IMR-90 (cell line): ENCODE measurements at regions not wholly inside any gene's neighbourhood (a gene's known extent, or its start where the extent isn't known, plus 50 kb on each side); places are given as distances from the start of the nearest gene placed in this dataset.
A peak's percentile ranks its signal among the peaks of the same experiment; 100 is the strongest.

Experiments used
- ATAC-seq: fragments of 200-7000 bp; cut with Tn5 transposase; 2 replicates; pipeline ENCODE4 v1.9.1; 2020; ENCODE audit warnings: low read depth, mild to moderate bottlenecking, moderate library complexity
- BruUV-seq: library from RNA; stranded (reverse); fragments of 400-500 nt; replicated peaks from 2 replicates; lab custom pipeline; 2021; lab: Mats Ljungman, UMichigan
- CTCF ChIA-PET: fragments of 300-600 bp; formaldehyde crosslinking; extraction: SDS; loops from one replicate; lab custom pipeline; 2021; ENCODE audit warnings: antibody characterized with exemption; lab: Yijun Ruan, JAX
- POLR2A ChIA-PET: fragments of 300-600 bp; sonication (Branson Sonifier 250); formaldehyde crosslinking; loops from one replicate; lab custom pipeline; 2022; ENCODE audit warnings: antibody characterized with exemption; ENCODE audit not compliant: unreplicated experiment; lab: Charles Lee
- DNase-seq: peaks from one replicate; pipeline ENCODE4 v3.0.0; 2013
- H2AFZ ChIP-seq: replicated peaks from 2 replicates; pipeline ENCODE3; 2013; ENCODE audit warnings: low read length, mild to moderate bottlenecking; ENCODE audit not compliant: poor library complexity
- H2AK5ac ChIP-seq: 2 replicates; pipeline ENCODE4 v1.6.1; 2013; ENCODE audit warnings: low read depth, low read length, inconsistent platforms
- H2AK9ac ChIP-seq: replicated peaks from 2 replicates; pipeline ENCODE3; 2013; ENCODE audit warnings: mild to moderate bottlenecking, low read depth, low read length, moderate library complexity; ENCODE audit not compliant: poor library complexity
- H2BK120ac ChIP-seq: 2 replicates; pipeline ENCODE4 v1.6.1; 2013; ENCODE audit warnings: low read depth, low read length, inconsistent platforms
- H2BK15ac ChIP-seq: 3 replicates; pipeline ENCODE4 v1.6.1; 2013; ENCODE audit warnings: low read depth, low read length, inconsistent platforms
- H2BK20ac ChIP-seq: 2 replicates; pipeline ENCODE4 v1.6.1; 2013; ENCODE audit warnings: low read depth, mild to moderate bottlenecking, inconsistent platforms, low read length, moderate library complexity
- H2BK5ac ChIP-seq: 2 replicates; pipeline ENCODE4 v1.6.1; 2013; ENCODE audit warnings: mild to moderate bottlenecking, low read depth, low read length, inconsistent platforms; ENCODE audit not compliant: poor library complexity, severe bottlenecking
- H3K14ac ChIP-seq: replicated peaks from 2 replicates; pipeline ENCODE4 v1.6.1; 2013; ENCODE audit warnings: low read depth, low read length, inconsistent platforms
- H3K18ac ChIP-seq: 2 replicates; pipeline ENCODE4 v1.6.1; 2013; ENCODE audit warnings: low read depth, low read length, control low read depth
- H3K23ac ChIP-seq: 2 replicates; pipeline ENCODE4 v1.6.1; 2013; ENCODE audit warnings: low read depth, low read length, inconsistent platforms
- H3K27ac ChIP-seq: 2 replicates; pipeline ENCODE4 v1.5.1; 2013; ENCODE audit warnings: mild to moderate bottlenecking, control low read depth, low read length; ENCODE audit not compliant: insufficient read depth
- H3K27me3 ChIP-seq: 2 replicates; pipeline ENCODE4 v1.6.1; 2013; ENCODE audit warnings: low read length; ENCODE audit not compliant: control insufficient read depth, insufficient read depth
- H3K36me3 ChIP-seq: 2 replicates; pipeline ENCODE4 v1.6.1; 2013; ENCODE audit warnings: low read length, mixed read lengths; ENCODE audit not compliant: control insufficient read depth, insufficient read depth
- H3K4ac ChIP-seq: 2 replicates; pipeline ENCODE4 v1.6.1; 2013; ENCODE audit warnings: low read depth, low read length, inconsistent platforms
- H3K4me1 ChIP-seq: 2 replicates; pipeline ENCODE4 v1.6.1; 2013; ENCODE audit warnings: low read length, mixed read lengths; ENCODE audit not compliant: control insufficient read depth, insufficient read depth
- H3K4me2 ChIP-seq: 2 replicates; pipeline ENCODE4 v1.6.1; 2013; ENCODE audit warnings: low read depth, mild to moderate bottlenecking, control low read depth, low read length, moderate library complexity
- H3K4me3 ChIP-seq: 2 replicates; pipeline ENCODE4 v1.5.1; 2013; ENCODE audit warnings: low read depth, mild to moderate bottlenecking, control low read depth, low read length, moderate library complexity; ENCODE audit not compliant: insufficient read depth
- H3K56ac ChIP-seq: 2 replicates; pipeline ENCODE4 v1.6.1; 2013; ENCODE audit warnings: low read length, inconsistent platforms; ENCODE audit not compliant: insufficient read depth; ENCODE audit errors: extremely low read depth
- H3K79me1 ChIP-seq, 2 experiments: 2 replicates each; pipeline ENCODE4 v1.6.1; 2013; ENCODE audit warnings: low read length in 2 of 2, inconsistent platforms in 1 of 2, low read depth in 1 of 2
- H3K9ac ChIP-seq: 2 replicates; pipeline ENCODE4 v1.6.1; 2013; ENCODE audit warnings: low read depth, low read length, control low read depth
- H3K9me1 ChIP-seq: 2 replicates; pipeline ENCODE4 v1.6.1; 2013; ENCODE audit warnings: low read length, inconsistent platforms; ENCODE audit not compliant: insufficient read depth
- H3K9me3 ChIP-seq: 2 replicates; pipeline ENCODE4 v1.6.1; 2013; ENCODE audit warnings: low read length; ENCODE audit not compliant: control insufficient read depth, insufficient read depth
- H4K20me1 ChIP-seq: 2 replicates; pipeline ENCODE4 v1.6.1; 2013; ENCODE audit warnings: low read length, inconsistent platforms; ENCODE audit not compliant: insufficient read depth
- H4K5ac ChIP-seq: 2 replicates; pipeline ENCODE4 v1.6.1; 2013; ENCODE audit warnings: mild to moderate bottlenecking, low read depth, low read length, control low read depth
- H4K8ac ChIP-seq, 2 experiments: 2 replicates each; pipeline ENCODE4 v1.6.1; 2013; ENCODE audit warnings: low read depth in 2 of 2, low read length in 2 of 2, control low read depth in 1 of 2, inconsistent platforms in 1 of 2
- H4K91ac ChIP-seq: 2 replicates; pipeline ENCODE4 v1.6.1; 2013; ENCODE audit warnings: low read depth, low read length, inconsistent platforms; ENCODE audit not compliant: insufficient read depth
- CEBPB ChIP-seq: IDR thresholded peaks from 2 replicates; pipeline ENCODE4 v1.6.1; 2012; ENCODE audit warnings: low read depth, low read length, improper control_type of control experiment
- MAFK ChIP-seq: IDR thresholded peaks from 2 replicates; pipeline ENCODE4 v1.6.1; 2012; ENCODE audit warnings: low read depth, low read length, improper control_type of control experiment
- RAD21 ChIP-seq: IDR thresholded peaks from 2 replicates; pipeline ENCODE4 v1.6.1; 2012; ENCODE audit warnings: low read length, improper control_type of control experiment
- SMC3 ChIP-seq: fragments of 150-350 bp; IDR thresholded peaks from 2 replicates; pipeline ENCODE4 v1.6.1; 2016; ENCODE audit warnings: low read depth, mild to moderate bottlenecking, antibody characterized with exemption, low read length, moderate library complexity
- WGBS, 2 experiments: methylation state at CpG; one replicate each; pipeline versions ENCODE4 v1.1.5 to v1.1.7; 2013; ENCODE audit warnings: missing lambda C conversion rate in 2 of 2; ENCODE audit not compliant: insufficient read length in 1 of 2; ENCODE audit errors: extremely low coverage in 2 of 2; 5-methylcytosine and 5-hydroxymethylcytosine counted together
- dilution Hi-C: fragments of 300-500 bp; cut with HindIII; formaldehyde crosslinking; loops from one replicate; pipeline ENCODE4 v1.14.3; 2018; ENCODE audit warnings: low sequenced_read_pairs; ENCODE audit not compliant: unreplicated experiment
- in situ Hi-C: fragments of 300-500 bp; cut with MboI; formaldehyde crosslinking; loops from 3 replicates; pipeline ENCODE4 v1.14.3; 2019; ENCODE audit warnings: low sequenced_read_pairs, inconsistent platforms, mixed read lengths
- intact Hi-C: fragments of 100-400 bp; cut with micrococcal nuclease; formaldehyde crosslinking; loops from 2 replicates; pipeline ENCODE4 v1.10.0; 2022

- no peak overlapping the region for H2BK120ac ChIP-seq
- no peak for ATAC-seq
- H4K8ac ChIP-seq = no peak overlapping the region
- no peaks in the 10 kb centered on the region for H3K36me3 ChIP-seq
- H3K9ac ChIP-seq = no peak overlapping the region
- no CpG with 5 or more reads among the region's 1 CpG for WGBS, 2 experiments
- H3K27ac ChIP-seq = no peak overlapping the region
- ChIA-PET CTCF (no interaction called here), POLR2A (no interaction called here)
- H4K5ac ChIP-seq = no peak overlapping the region
- no peak overlapping the region for H2BK5ac ChIP-seq
- no peaks in the 10 kb centered on the region for H3K4me1 ChIP-seq
- TF ChIP-seq CEBPB = no peak
- peak; percentile 62 for TF ChIP-seq MAFK
- no peak for TF ChIP-seq SMC3
- TF ChIP-seq RAD21 = no peak
- no peaks in the 10 kb centered on the region for H3K9me1 ChIP-seq
- in situ Hi-C loops (no loop called here), intact Hi-C loops (no loop called here), dilution Hi-C loops (no loop called here)
- no peak overlapping the region for H3K18ac ChIP-seq
- no peak overlapping the region for H3K4me3 ChIP-seq
- no peak overlapping the region for H3K14ac ChIP-seq
- no peak overlapping the region for H2AK5ac ChIP-seq
- no peak overlapping the region for H3K56ac ChIP-seq
- no peak overlapping the region for H4K91ac ChIP-seq
- DNase-seq = no peak
- H4K20me1 ChIP-seq = no peaks in the 10 kb centered on the region
- H3K4ac ChIP-seq = no peak overlapping the region
- no peak overlapping the region for H2AFZ ChIP-seq
- H3K27me3 ChIP-seq = no peaks in the 10 kb centered on the region
- no peaks in the 10 kb centered on the region for H3K79me1 ChIP-seq
- no peak overlapping the region for H3K23ac ChIP-seq
- no TSS peak for BruUV-seq
- no peak overlapping the region for H3K4me2 ChIP-seq
- no peak overlapping the region for H2BK20ac ChIP-seq
- no peak overlapping the region for H2BK15ac ChIP-seq
- H3K9me3 ChIP-seq = 0 out of 2 replicates have a peak, but pooled peaks cover under 1% of the 10 kb centered on the region
- no peak overlapping the region for H2AK9ac ChIP-seq
Observed at GRCh38 chr2:228723599-228723998, 542.1 kb upstream of the SPHKAP start.
